Liver (tissue), 8 donors: ENCODE measurements at regions not wholly inside any gene's neighbourhood (a gene's known extent, or its start where the extent isn't known, plus 50 kb on each side); places are given as distances from the start of the nearest gene placed in this dataset.

Source experiments
- DNase-seq: peaks from one replicate; pipeline ENCODE4 v3.0.0-alpha.2; 2017; ENCODE audit warnings: low spot score
- H3K27ac ChIP-seq, 2 donors: one replicate each; pipeline ENCODE4 v1.7.0; 2013; ENCODE audit warnings: inconsistent platforms in 2 of 2, low read length in 2 of 2, control low read depth in 1 of 2, low read depth in 1 of 2, mild to moderate bottlenecking in 1 of 2
- H3K27me3 ChIP-seq, 4 donors: one replicate each; pipeline versions ENCODE4 v1.6.1 to v1.7.0; 2013; ENCODE audit warnings: low read length in 3 of 4, inconsistent platforms in 1 of 4, mild to moderate bottlenecking in 1 of 4, moderate library complexity in 1 of 4; ENCODE audit not compliant: control insufficient read depth in 4 of 4, insufficient read depth in 4 of 4
- H3K36me3 ChIP-seq, 4 donors: one replicate each; pipeline versions ENCODE4 v1.6.1 to v1.7.0; 2013; ENCODE audit warnings: low read length in 3 of 4, mild to moderate bottlenecking in 3 of 4, low read depth in 1 of 4, moderate library complexity in 1 of 4; ENCODE audit not compliant: control insufficient read depth in 4 of 4, insufficient read depth in 3 of 4
- H3K4me1 ChIP-seq, 4 donors: one replicate each; pipeline versions ENCODE4 v1.6.1 to v1.7.0; 2013; ENCODE audit warnings: low read length in 3 of 4, mild to moderate bottlenecking in 3 of 4, moderate library complexity in 1 of 4; ENCODE audit not compliant: control insufficient read depth in 4 of 4, insufficient read depth in 4 of 4
- H3K4me3 ChIP-seq, 3 donors: one replicate each; pipeline versions ENCODE4 v1.6.1 to v1.7.0; 2013; ENCODE audit warnings: low read length in 3 of 3, control low read depth in 1 of 3, low read depth in 1 of 3, mild to moderate bottlenecking in 1 of 3
- H3K9ac ChIP-seq, 2 donors: one replicate each; pipeline ENCODE4 v1.7.0; 2013; ENCODE audit warnings: low read length in 2 of 2, mild to moderate bottlenecking in 2 of 2, moderate library complexity in 2 of 2, control low read depth in 1 of 2, low read depth in 1 of 2
- H3K9me3 ChIP-seq, 4 donors: one replicate each; pipeline versions ENCODE4 v1.6.1 to v1.7.0; 2013; ENCODE audit warnings: low read length in 3 of 4; ENCODE audit not compliant: control insufficient read depth in 4 of 4
- FOXA1 ChIP-seq: IDR thresholded peaks from 2 replicates; pipeline ENCODE4 v1.6.1; 2016; ENCODE audit warnings: antibody characterized with exemption
- FOXA2 ChIP-seq: IDR thresholded peaks from 2 replicates; pipeline ENCODE4 v1.6.1; 2016; ENCODE audit warnings: antibody characterized with exemption
- GABPA ChIP-seq, 2 donors: IDR thresholded peaks in 1 of 2; conservative IDR thresholded peaks in 1 of 2; 2 replicates each; pipeline ENCODE4 v1.6.1; 2016; ENCODE audit warnings: antibody characterized with exemption in 2 of 2, mild to moderate bottlenecking in 1 of 2, moderate library complexity in 1 of 2
- HNF4A ChIP-seq, 2 donors: conservative IDR thresholded peaks; 2 replicates each; pipeline ENCODE4 v1.6.1; 2016; ENCODE audit warnings: antibody characterized with exemption in 2 of 2, mild to moderate bottlenecking in 2 of 2
- HNF4G ChIP-seq: IDR thresholded peaks from 2 replicates; pipeline ENCODE4 v1.6.1; 2016; ENCODE audit warnings: antibody characterized with exemption
- JUND ChIP-seq, 2 donors: IDR thresholded peaks; 2 replicates each; pipeline ENCODE4 v1.6.1; 2016; ENCODE audit warnings: antibody characterized with exemption in 2 of 2
- NR2F2 ChIP-seq: IDR thresholded peaks from 2 replicates; pipeline ENCODE4 v1.6.1; 2016; ENCODE audit warnings: antibody characterized with exemption
- RAD21 ChIP-seq, 2 donors: IDR thresholded peaks; 2 replicates each; pipeline ENCODE4 v1.6.1; 2016; ENCODE audit warnings: antibody characterized with exemption in 2 of 2, mild to moderate bottlenecking in 2 of 2
- RXRA ChIP-seq, 2 donors: IDR thresholded peaks; 2 replicates each; pipeline ENCODE4 v1.6.1; 2017 to 2018; ENCODE audit warnings: antibody characterized with exemption in 2 of 2, mild to moderate bottlenecking in 1 of 2
- SP1 ChIP-seq: IDR thresholded peaks from 2 replicates; pipeline ENCODE4 v1.6.1; 2018; ENCODE audit warnings: antibody characterized with exemption, mild to moderate bottlenecking
- TAF1 ChIP-seq: conservative IDR thresholded peaks from 2 replicates; pipeline ENCODE4 v1.6.1; 2016; ENCODE audit warnings: antibody characterized with exemption, mild to moderate bottlenecking
- YY1 ChIP-seq: IDR thresholded peaks from 2 replicates; pipeline ENCODE4 v1.6.1; 2016; ENCODE audit warnings: antibody characterized with exemption, mild to moderate bottlenecking
- WGBS: extraction: QIAGEN DNeasy Blood & Tissue Kit; methylation state at CpG from one replicate; pipeline ENCODE4 v1.1.7; 2013; 5-methylcytosine and 5-hydroxymethylcytosine counted together
- TF ChIP-seq, protein P1 (sequence below): fragments of 150-350 bp; IDR thresholded peaks from 2 replicates; pipeline ENCODE4 v1.5.1; 2017; ENCODE audit warnings: improper control_type of control experiment, low read depth, low read length; ENCODE audit not compliant: missing input control
- TF ChIP-seq, protein P2 (sequence below): IDR thresholded peaks from 2 replicates; pipeline ENCODE4 v1.6.1; 2016; ENCODE audit warnings: antibody characterized with exemption
- TF ChIP-seq, protein P3 (sequence below): IDR thresholded peaks from 2 replicates; pipeline ENCODE4 v1.6.1; 2016; ENCODE audit warnings: antibody characterized with exemption
- TF ChIP-seq, protein P4 (sequence below): IDR thresholded peaks from 2 replicates; pipeline ENCODE4 v1.6.1; 2016; ENCODE audit warnings: antibody characterized with exemption, mild to moderate bottlenecking
- donor health status: healthy.
- donor health status: healthy.
- donor health status: healthy.
- donor health status: healthy.
- donor health status: healthy.

DNA sequence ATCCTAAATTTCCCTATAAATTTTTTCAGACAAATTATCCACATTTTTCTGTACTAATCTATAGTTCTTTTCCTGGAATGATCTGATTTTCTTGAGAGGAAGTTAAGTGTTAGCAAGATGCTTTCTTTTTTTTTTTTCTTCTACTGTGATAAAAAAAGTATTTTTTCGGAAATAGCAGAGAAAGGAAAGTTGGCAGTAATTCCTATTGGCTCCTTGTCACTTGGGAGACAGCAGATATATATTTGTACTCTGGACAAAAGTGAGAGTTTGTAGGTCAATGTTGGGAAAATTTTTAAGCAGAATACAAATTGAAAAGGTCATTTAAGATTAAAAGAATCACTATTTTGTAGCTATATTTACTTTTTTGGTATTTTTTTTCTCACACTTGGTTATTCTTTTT lies 635.7 kb upstream of the NRXN1 start:
- no peak overlapping the region for H3K9ac ChIP-seq
- no peaks in the 10 kb centered on the region for H3K4me1 ChIP-seq
- 30% methylated on average over 1 of the region's 1 CpG for WGBS
- H3K9me3 ChIP-seq = no peaks in the 10 kb centered on the region
- no peak overlapping the region for H3K27ac ChIP-seq
- no peak overlapping the region for H3K4me3 ChIP-seq
- TF ChIP-seq, protein P1, sequence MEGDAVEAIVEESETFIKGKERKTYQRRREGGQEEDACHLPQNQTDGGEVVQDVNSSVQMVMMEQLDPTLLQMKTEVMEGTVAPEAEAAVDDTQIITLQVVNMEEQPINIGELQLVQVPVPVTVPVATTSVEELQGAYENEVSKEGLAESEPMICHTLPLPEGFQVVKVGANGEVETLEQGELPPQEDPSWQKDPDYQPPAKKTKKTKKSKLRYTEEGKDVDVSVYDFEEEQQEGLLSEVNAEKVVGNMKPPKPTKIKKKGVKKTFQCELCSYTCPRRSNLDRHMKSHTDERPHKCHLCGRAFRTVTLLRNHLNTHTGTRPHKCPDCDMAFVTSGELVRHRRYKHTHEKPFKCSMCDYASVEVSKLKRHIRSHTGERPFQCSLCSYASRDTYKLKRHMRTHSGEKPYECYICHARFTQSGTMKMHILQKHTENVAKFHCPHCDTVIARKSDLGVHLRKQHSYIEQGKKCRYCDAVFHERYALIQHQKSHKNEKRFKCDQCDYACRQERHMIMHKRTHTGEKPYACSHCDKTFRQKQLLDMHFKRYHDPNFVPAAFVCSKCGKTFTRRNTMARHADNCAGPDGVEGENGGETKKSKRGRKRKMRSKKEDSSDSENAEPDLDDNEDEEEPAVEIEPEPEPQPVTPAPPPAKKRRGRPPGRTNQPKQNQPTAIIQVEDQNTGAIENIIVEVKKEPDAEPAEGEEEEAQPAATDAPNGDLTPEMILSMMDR = no peak
- TF ChIP-seq JUND (IDR thresholded peaks at IDR 0.05) (no peak), FOXA2 (no peak), YY1 (no peak), TAF1 (no peak), RAD21 (IDR thresholded peaks at IDR 0.05) (no peak), FOXA1 (no peak), NR2F2 (no peak)
- TF ChIP-seq, protein P2, sequence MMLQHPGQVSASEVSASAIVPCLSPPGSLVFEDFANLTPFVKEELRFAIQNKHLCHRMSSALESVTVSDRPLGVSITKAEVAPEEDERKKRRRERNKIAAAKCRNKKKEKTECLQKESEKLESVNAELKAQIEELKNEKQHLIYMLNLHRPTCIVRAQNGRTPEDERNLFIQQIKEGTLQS = no peak
- TF ChIP-seq, protein P3, sequence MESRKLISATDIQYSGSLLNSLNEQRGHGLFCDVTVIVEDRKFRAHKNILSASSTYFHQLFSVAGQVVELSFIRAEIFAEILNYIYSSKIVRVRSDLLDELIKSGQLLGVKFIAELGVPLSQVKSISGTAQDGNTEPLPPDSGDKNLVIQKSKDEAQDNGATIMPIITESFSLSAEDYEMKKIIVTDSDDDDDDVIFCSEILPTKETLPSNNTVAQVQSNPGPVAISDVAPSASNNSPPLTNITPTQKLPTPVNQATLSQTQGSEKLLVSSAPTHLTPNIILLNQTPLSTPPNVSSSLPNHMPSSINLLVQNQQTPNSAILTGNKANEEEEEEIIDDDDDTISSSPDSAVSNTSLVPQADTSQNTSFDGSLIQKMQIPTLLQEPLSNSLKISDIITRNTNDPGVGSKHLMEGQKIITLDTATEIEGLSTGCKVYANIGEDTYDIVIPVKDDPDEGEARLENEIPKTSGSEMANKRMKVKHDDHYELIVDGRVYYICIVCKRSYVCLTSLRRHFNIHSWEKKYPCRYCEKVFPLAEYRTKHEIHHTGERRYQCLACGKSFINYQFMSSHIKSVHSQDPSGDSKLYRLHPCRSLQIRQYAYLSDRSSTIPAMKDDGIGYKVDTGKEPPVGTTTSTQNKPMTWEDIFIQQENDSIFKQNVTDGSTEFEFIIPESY = no peak
- no peak for DNase-seq
- H3K27me3 ChIP-seq = no peaks in the 10 kb centered on the region
- H3K36me3 ChIP-seq = no peaks in the 10 kb centered on the region

DNA sequence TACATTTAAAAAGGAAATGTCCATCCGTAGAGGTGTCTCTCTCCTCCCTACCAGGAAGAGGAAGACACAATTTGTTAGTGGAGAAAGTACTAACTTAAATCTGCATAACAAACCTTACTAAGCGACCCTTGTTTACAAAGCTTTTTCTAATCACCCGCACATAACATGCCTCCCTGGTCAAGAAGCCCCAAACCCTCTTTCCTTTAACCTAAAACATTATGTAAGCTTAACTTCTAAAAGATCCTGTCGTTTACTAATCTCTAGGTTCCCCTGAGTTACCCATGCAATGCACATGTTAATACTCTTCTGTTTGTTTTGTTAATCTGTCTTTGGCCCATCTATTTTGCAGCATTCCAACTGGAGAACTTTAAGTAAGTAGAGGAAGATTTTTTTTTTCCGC lies 630.3 kb upstream of the NRXN1 start:
- no peak for TF ChIP-seq JUND (IDR thresholded peaks at IDR 0.05)
- no peak for TF ChIP-seq RXRA (IDR thresholded peaks at IDR 0.05)
- no peak for TF ChIP-seq TAF1
- TF ChIP-seq, protein P2 = no peak
- Histone ChIP-seq H3K36me3 (no peaks in the 10 kb centered on the region), H3K9ac (no peak overlapping the region), H3K4me3 (no peak overlapping the region), H3K9me3 (no peaks in the 10 kb centered on the region), H3K4me1 (no peaks in the 10 kb centered on the region), H3K27ac (no peak overlapping the region), H3K27me3 (no peaks in the 10 kb centered on the region)
- 71% methylated on average over 5 of the region's 5 CpGs for WGBS
- DNase-seq = no peak

DNA sequence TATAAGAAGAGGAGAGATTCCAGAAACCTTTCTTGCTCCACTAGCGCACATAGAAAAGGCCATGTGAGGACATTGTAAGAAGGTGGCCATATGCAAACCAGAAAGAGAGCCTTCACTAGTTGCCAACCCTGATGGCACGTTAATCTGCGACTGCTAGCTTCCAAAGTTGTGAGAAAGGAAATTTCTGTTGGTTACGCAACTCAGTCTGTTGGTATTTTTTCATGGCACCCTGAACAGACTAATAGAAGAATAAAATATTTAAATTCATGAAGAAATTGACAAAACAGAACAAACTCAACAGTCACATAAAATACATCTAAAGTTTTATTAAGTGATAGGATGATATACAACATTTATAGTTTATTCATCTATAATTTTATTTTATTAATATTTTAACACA lies 625.9 kb upstream of the NRXN1 start:
- H3K9ac ChIP-seq = no peak overlapping the region
- WGBS = 94% methylated on average over 4 of the region's 4 CpGs
- H3K4me3 ChIP-seq = no peak overlapping the region
- H3K27ac ChIP-seq = no peak overlapping the region
- H3K36me3 ChIP-seq = no peaks in the 10 kb centered on the region
- no peaks in the 10 kb centered on the region for H3K27me3 ChIP-seq
- DNase-seq = no peak
- no peaks in the 10 kb centered on the region for H3K9me3 ChIP-seq
- no peaks in the 10 kb centered on the region for H3K4me1 ChIP-seq
- TF ChIP-seq, protein P3 = no peak
- no peak for TF ChIP-seq RAD21 (IDR thresholded peaks at IDR 0.05)
- no peak for TF ChIP-seq HNF4A (conservative IDR thresholded peaks at IDR 0.05)
- no peak for TF ChIP-seq HNF4G
- TF ChIP-seq, protein P1 = no peak
- TF ChIP-seq NR2F2 = no peak
- TF ChIP-seq FOXA1 = no peak
- TF ChIP-seq SP1 = no peak
- TF ChIP-seq GABPA (IDR thresholded peaks at IDR 0.05 in 1 of 2, conservative IDR thresholded peaks at IDR 0.05 in 1 of 2) = no peak
- TF ChIP-seq, protein P4, sequence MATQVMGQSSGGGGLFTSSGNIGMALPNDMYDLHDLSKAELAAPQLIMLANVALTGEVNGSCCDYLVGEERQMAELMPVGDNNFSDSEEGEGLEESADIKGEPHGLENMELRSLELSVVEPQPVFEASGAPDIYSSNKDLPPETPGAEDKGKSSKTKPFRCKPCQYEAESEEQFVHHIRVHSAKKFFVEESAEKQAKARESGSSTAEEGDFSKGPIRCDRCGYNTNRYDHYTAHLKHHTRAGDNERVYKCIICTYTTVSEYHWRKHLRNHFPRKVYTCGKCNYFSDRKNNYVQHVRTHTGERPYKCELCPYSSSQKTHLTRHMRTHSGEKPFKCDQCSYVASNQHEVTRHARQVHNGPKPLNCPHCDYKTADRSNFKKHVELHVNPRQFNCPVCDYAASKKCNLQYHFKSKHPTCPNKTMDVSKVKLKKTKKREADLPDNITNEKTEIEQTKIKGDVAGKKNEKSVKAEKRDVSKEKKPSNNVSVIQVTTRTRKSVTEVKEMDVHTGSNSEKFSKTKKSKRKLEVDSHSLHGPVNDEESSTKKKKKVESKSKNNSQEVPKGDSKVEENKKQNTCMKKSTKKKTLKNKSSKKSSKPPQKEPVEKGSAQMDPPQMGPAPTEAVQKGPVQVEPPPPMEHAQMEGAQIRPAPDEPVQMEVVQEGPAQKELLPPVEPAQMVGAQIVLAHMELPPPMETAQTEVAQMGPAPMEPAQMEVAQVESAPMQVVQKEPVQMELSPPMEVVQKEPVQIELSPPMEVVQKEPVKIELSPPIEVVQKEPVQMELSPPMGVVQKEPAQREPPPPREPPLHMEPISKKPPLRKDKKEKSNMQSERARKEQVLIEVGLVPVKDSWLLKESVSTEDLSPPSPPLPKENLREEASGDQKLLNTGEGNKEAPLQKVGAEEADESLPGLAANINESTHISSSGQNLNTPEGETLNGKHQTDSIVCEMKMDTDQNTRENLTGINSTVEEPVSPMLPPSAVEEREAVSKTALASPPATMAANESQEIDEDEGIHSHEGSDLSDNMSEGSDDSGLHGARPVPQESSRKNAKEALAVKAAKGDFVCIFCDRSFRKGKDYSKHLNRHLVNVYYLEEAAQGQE = no peak
